Choroid plexus epithelial cell (primary cell): ENCODE measurements at regions not wholly inside any gene's neighbourhood (a gene's known extent, or its start where the extent isn't known, plus 50 kb on each side); places are given as distances from the start of the nearest gene placed in this dataset.

Experiments
- DNase-seq: peaks from one replicate; pipeline ENCODE4 v3.0.0-alpha.2; 2010; ENCODE audit warnings: low read depth
- H3K4me3 ChIP-seq: 2 replicates; pipeline ENCODE4 v1.5.1; 2011; ENCODE audit warnings: low read depth, mild to moderate bottlenecking, control low read depth, low read length, moderate library complexity
- CTCF ChIP-seq: conservative IDR thresholded peaks from 2 replicates; pipeline ENCODE4 v1.5.1; 2011; ENCODE audit warnings: low read depth, mild to moderate bottlenecking, control low read depth, inconsistent platforms, low read length, moderate library complexity

- H3K4me3 ChIP-seq: no peak overlapping the region
- DNase-seq: no peak
- no peak for TF ChIP-seq CTCF
Observed at GRCh38 chr2:239506101-239506857, 105.5 kb upstream of the HDAC4 start.

- H3K4me3 ChIP-seq: no peak overlapping the region
- no peak for DNase-seq
- no peak for TF ChIP-seq CTCF
Observed at GRCh38 chr2:239504643-239505235, 103.9 kb upstream of the HDAC4 start.

DNA sequence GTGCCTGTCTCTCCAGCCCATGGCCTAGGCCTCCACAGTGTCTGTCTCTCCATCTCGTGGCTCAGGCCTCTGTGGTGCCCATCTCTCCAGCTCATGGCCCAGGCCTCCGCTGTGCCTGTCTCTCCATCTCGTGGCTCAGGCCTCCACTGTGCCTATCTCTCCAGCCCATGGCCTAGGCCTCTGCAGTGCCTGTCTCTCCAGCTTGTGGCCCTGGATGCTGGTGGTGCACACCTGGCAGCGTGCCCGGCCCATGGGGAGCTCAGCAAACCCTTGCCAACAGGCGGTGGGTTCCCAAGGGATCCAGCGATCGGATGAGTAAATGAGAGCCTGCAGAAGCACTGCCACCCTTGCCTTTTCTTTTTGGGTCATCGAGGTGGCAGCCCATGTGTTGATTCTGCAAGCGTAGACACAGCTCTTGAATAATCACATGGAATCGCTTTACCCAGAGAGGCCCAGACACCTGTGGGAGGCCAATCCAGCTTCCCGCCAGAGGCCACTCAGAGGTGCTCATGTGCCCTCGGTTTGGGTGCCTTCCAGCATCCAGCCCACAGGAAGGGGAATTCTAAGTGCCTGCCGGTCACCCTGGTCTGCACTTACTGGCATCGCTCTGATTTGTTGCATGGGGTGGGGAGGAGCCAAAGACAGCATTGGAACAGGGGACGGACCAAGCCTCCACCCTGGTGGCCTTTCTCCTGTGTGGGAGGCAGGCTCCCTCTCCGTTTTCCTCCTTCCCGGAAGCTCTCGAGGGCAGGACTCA is 101.8 kb upstream of the HDAC4 start:
- DNase-seq: no peak
- no peak for TF ChIP-seq CTCF

DNA sequence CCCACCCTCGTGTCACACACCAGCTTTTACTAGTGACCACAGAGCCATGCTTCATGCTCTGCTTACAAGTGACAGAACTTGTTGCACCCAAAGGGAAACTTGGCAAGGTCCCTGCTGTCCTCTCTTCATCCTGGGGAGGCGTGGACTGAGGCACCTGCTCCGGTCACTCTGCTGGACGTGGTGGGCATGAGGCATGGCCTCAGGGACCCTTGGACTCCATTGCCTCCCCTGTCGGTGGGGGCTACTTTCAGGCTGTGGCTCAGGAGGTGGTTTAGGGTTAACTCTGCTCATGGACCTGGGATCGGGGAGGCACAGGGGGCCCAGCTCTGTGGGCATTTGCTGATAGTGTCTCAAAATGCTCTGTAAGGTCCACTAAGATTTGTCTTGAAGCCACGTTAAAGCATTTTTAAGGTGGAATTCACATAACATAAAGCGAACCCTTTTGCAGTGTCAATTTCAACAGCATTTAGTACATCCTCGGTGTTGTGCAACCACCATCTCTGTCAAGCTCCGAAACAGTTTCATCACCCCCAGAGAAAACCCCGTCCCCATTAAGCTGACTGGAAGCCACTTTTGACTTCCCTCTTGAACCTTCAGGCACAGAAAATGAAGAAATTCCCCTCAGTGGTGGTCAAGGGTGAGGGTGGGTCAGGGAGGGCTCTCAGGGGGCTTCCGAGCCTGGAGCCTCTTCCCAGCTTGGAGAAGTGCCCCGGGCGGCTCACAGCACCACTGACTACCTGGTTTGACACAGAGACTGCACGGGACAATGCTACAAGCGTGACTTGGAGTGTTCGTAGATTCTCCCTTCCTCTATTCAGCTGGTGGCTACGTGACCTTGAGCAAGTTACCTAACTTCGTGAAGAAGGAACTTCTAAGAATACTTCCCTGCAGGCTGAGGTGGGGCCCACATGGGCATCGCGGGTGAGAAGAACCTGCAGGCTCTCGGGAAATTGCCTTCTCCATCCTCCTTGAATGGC is 100.0 kb upstream of the HDAC4 start:
- TF ChIP-seq CTCF: no peak
- no peak overlapping the region for H3K4me3 ChIP-seq
- DNase-seq: no peak

More for the DNA sequence above, 101.8 kb upstream of the HDAC4 start:
- H3K4me3 ChIP-seq: no peak overlapping the region

GRCh38 chr2:239499726-239500573 is 99.1 kb upstream of the HDAC4 start:
- H3K4me3 ChIP-seq: no peak overlapping the region
- DNase-seq: no peak
- TF ChIP-seq CTCF: no peak
